Keratinocyte (primary cell): ENCODE measurements at regions not wholly inside any gene's neighbourhood (a gene's known extent, or its start where the extent isn't known, plus 50 kb on each side); places are given as distances from the start of the nearest gene placed in this dataset.

Experiments used
- DNase-seq: peaks from one replicate; pipeline ENCODE4 v3.0.0-alpha.2; 2011; ENCODE audit warnings: low read depth, missing footprints, low spot score
- FAIRE-seq: peaks from 2 replicates; lab custom pipeline; 2011; peaks lifted over from hg19 to GRCh38; lab: Jason Lieb, UNC
- H2AFZ ChIP-seq: 2 replicates; pipeline ENCODE4 v1.6.0; 2012; ENCODE audit warnings: low read length, control low read depth, inconsistent platforms; ENCODE audit not compliant: control insufficient read depth
- H3K27ac ChIP-seq: 2 replicates; pipeline ENCODE4 v1.5.1; 2011; ENCODE audit warnings: low read length; ENCODE audit not compliant: control insufficient read depth, insufficient read depth
- H3K27me3 ChIP-seq: 3 replicates; pipeline ENCODE4 v1.6.0; 2011; ENCODE audit warnings: low read length; ENCODE audit not compliant: control insufficient read depth, insufficient read depth; ENCODE audit errors: extremely low read depth
- H3K36me3 ChIP-seq, 2 experiments: 2 replicates in 1 of 2; 3 replicates in 1 of 2; pipeline ENCODE4 v1.5.1; 2011; ENCODE audit warnings: low read length in 2 of 2, mild to moderate bottlenecking in 1 of 2; ENCODE audit not compliant: control insufficient read depth in 2 of 2, insufficient read depth in 2 of 2; ENCODE audit errors: extremely low read depth in 1 of 2
- H3K4me1 ChIP-seq: 3 replicates; pipeline ENCODE4 v1.5.1; 2011; ENCODE audit warnings: low read length; ENCODE audit not compliant: control insufficient read depth, insufficient read depth; ENCODE audit errors: extremely low read depth
- H3K4me2 ChIP-seq: 3 replicates; pipeline ENCODE4 v1.6.0; 2011; ENCODE audit warnings: low read depth, low read length; ENCODE audit not compliant: control insufficient read depth, insufficient read depth; ENCODE audit errors: extremely low read depth
- H3K4me3 ChIP-seq, 3 experiments: fragments of 200-600 bp in 1 of 3; sonication (generic) in 1 of 3; 2 replicates in 2 of 3; 3 replicates in 1 of 3; pipeline ENCODE4 v1.5.1; 2011 to 2016; ENCODE audit warnings: low read length in 3 of 3, mild to moderate bottlenecking in 3 of 3, control low read depth in 2 of 3, inconsistent platforms in 1 of 3, low read depth in 1 of 3, mixed read lengths in 1 of 3, mixed run types in 1 of 3, moderate library complexity in 1 of 3; ENCODE audit not compliant: control insufficient read depth in 2 of 3, insufficient read depth in 2 of 3; ENCODE audit errors: extremely low read depth in 1 of 3
- H3K79me2 ChIP-seq: 2 replicates; pipeline ENCODE4 v1.6.0; 2012; ENCODE audit warnings: low read length; ENCODE audit not compliant: control insufficient read depth, insufficient read depth
- H3K9ac ChIP-seq: 3 replicates; pipeline ENCODE4 v1.6.0; 2011; ENCODE audit warnings: low read length; ENCODE audit not compliant: control insufficient read depth, insufficient read depth; ENCODE audit errors: extremely low read depth
- H3K9me1 ChIP-seq: 3 replicates; pipeline ENCODE4 v1.6.0; 2011; ENCODE audit warnings: low read length; ENCODE audit not compliant: control insufficient read depth, insufficient read depth; ENCODE audit errors: extremely low read depth
- H3K9me3 ChIP-seq: 2 replicates; pipeline ENCODE4 v1.5.1; 2012; ENCODE audit warnings: low read depth, low read length; ENCODE audit not compliant: control insufficient read depth
- H4K20me1 ChIP-seq: 3 replicates; pipeline ENCODE4 v1.6.0; 2011; ENCODE audit warnings: low read length; ENCODE audit not compliant: control insufficient read depth, insufficient read depth; ENCODE audit errors: extremely low read depth
- CTCF ChIP-seq, 3 experiments: IDR thresholded peaks in 1 of 3; conservative IDR thresholded peaks in 1 of 3; optimal IDR thresholded peaks in 1 of 3; 2 replicates in 2 of 3; 3 replicates in 1 of 3; pipeline versions ENCODE3 to v1.5.1; 2011; ENCODE audit warnings: low read length in 3 of 3, mild to moderate bottlenecking in 3 of 3, moderate library complexity in 2 of 3, control low read depth in 1 of 3, inconsistent platforms in 1 of 3; ENCODE audit not compliant: insufficient read depth in 2 of 3; ENCODE audit errors: extremely low read depth in 1 of 3
- EZH2 ChIP-seq: IDR thresholded peaks from one replicate; pipeline ENCODE4 v1.6.1; 2012; ENCODE audit warnings: inconsistent platforms, mild to moderate bottlenecking, low read length, moderate library complexity
- dilution Hi-C: fragments of 300-500 bp; cut with MboI; formaldehyde crosslinking; loops from one replicate; pipeline ENCODE4 v1.7.0; 2020; ENCODE audit warnings: low sequenced_read_pairs; ENCODE audit not compliant: extremely low pct_ligation_motif_present

- H3K9me3 ChIP-seq, result peaks cover 9% of the 10 kb centered on the region
- no peak overlapping the region for H3K4me3 ChIP-seq
- H3K36me3 ChIP-seq, result no peaks in the 10 kb centered on the region
- H3K27me3 ChIP-seq, result no peaks in the 10 kb centered on the region
- peaks cover 24% of the 10 kb centered on the region for H3K4me1 ChIP-seq
- DNase-seq (no peak), FAIRE-seq (no peak)
- no peak overlapping the region for H3K9ac ChIP-seq
- no peak overlapping the region for H2AFZ ChIP-seq
- dilution Hi-C loops, result no loop called here
- no peaks in the 10 kb centered on the region for H4K20me1 ChIP-seq
- no peaks in the 10 kb centered on the region for H3K9me1 ChIP-seq
- no peaks in the 10 kb centered on the region for H3K79me2 ChIP-seq
- TF ChIP-seq EZH2 (no peak), CTCF (optimal IDR thresholded peaks at IDR 0.05 in 1 of 3, IDR thresholded peaks at IDR 0.05 in 1 of 3, conservative IDR thresholded peaks at IDR 0.05 in 1 of 3; ENCODE audit: extremely low read depth in 1 of 3, insufficient read depth in 2 of 3, low read length in 3 of 3) (no peak)
- H3K4me2 ChIP-seq, result no peak overlapping the region
- H3K27ac ChIP-seq, result no peak overlapping the region
Observed at GRCh38 chr6:170029416-170030283, 261.2 kb downstream of the DLL1 start.

GRCh38 chr6:170028629-170029345 lies 262.1 kb downstream of the DLL1 start:
- H3K36me3 ChIP-seq, result no peaks in the 10 kb centered on the region
- H3K27ac ChIP-seq, result no peak overlapping the region
- no peaks in the 10 kb centered on the region for H3K27me3 ChIP-seq
- peaks cover 24% of the 10 kb centered on the region for H3K4me1 ChIP-seq
- no peaks in the 10 kb centered on the region for H3K79me2 ChIP-seq
- TF ChIP-seq CTCF (optimal IDR thresholded peaks at IDR 0.05 in 1 of 3, IDR thresholded peaks at IDR 0.05 in 1 of 3, conservative IDR thresholded peaks at IDR 0.05 in 1 of 3; ENCODE audit: extremely low read depth in 1 of 3, insufficient read depth in 2 of 3, low read length in 3 of 3) (no peak), EZH2 (no peak)
- no peaks in the 10 kb centered on the region for H3K9me1 ChIP-seq
- H3K4me3 ChIP-seq, result no peak overlapping the region
- H3K9me3 ChIP-seq, result peaks cover 8% of the 10 kb centered on the region
- no peaks in the 10 kb centered on the region for H4K20me1 ChIP-seq
- FAIRE-seq (no peak), DNase-seq (no peak)
- no peak overlapping the region for H2AFZ ChIP-seq
- no peak overlapping the region for H3K9ac ChIP-seq
- dilution Hi-C loops, result no loop called here
- no peak overlapping the region for H3K4me2 ChIP-seq
